ENCODE measurements at regions not wholly inside any gene's neighbourhood (a gene's known extent, or its start where the extent isn't known, plus 50 kb on each side); places are given as distances from the start of the nearest gene placed in this dataset.

DNA sequence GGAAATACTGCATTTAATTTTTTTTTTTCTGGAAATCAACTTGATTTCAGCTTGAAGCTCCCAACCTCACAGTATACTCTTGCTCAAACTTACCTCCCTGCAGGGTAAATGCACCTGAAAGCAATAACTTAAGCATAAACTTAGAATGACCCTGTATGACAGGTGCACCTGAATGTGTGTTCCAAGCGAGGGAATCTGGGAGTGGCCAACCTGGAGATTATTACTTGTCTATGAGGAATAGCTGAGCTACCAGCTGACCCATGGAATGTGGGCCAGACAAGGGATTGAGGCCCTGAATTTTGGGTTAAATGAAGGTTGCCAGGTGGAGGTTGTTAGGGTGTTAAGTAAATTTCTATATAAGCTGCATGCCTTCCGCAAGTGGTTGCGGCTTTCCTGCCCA lies 140.6 kb downstream of the OSTF1 start:
- Histone ChIP-seq H3K9me3 (ENCODE audit: low read depth, low read length) (no peaks in the 10 kb centered on the region), H3K9ac (ENCODE audit: insufficient read length) (no peak overlapping the region), H3K27ac (no peak overlapping the region), H3K36me3 (ENCODE audit: insufficient read depth, low read length) (no peaks in the 10 kb centered on the region), H3K4me3 (no peak overlapping the region)
- DNase-seq (ENCODE audit: low read depth, low spot score), result no peak
- no peak for TF ChIP-seq EZH2 (IDR thresholded peaks at IDR 0.05)
- no peak for TF ChIP-seq POLR2AphosphoS5 (IDR thresholded peaks at IDR 0.05; ENCODE audit: borderline replicate concordance, low read depth, low read length)
- no peak for TF ChIP-seq FOXP2 (optimal IDR thresholded peaks at IDR 0.05; ENCODE audit: control extremely low read depth, extremely low read length, insufficient read depth)

DNA sequence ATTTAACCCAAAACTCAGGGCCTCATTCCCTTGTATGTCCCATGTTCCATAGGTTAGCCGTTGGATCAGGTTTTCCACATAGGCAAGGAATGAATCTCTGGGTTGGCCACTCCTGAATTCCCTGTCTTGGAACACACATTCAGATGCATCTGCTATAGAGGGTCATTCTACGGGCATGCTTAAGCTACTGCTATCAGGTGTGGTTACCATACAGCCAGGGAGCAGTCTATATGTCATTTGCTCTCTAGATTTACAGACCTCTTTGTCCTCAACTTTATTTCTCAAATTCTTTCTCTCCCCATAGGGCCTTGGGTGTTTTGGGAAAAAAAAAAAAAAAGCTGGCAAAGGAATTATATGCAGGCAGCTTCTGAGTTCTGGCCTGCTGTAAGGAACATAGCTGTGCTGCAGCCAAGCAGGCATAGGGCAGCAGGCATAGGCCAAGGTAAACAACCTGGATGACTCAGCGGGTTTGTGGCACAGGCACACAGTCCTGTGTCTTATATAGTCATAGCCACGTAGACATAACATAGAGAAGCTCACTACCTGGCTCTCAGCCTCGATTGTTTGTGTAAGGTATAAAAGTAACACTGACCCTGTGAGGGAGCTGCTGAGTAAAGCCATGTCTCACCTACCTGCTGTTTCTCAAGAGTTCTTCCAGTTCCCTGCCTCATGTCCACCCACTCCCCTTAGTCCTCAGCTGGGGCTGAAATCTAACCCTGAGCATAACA lies 141.5 kb downstream of the OSTF1 start:
- Histone ChIP-seq H3K9ac (ENCODE audit: insufficient read length) (no peak overlapping the region), H3K27ac (no peak overlapping the region), H3K9me3 (ENCODE audit: low read depth, low read length) (no peaks in the 10 kb centered on the region), H3K36me3 (ENCODE audit: insufficient read depth, low read length) (no peaks in the 10 kb centered on the region), H3K4me3 (no peak overlapping the region)
- DNase-seq (ENCODE audit: low read depth, low spot score), result no peak
- TF ChIP-seq EZH2 (IDR thresholded peaks at IDR 0.05) (no peak), POLR2AphosphoS5 (IDR thresholded peaks at IDR 0.05; ENCODE audit: borderline replicate concordance, low read depth, low read length) (no peak), FOXP2 (optimal IDR thresholded peaks at IDR 0.05; ENCODE audit: control extremely low read depth, extremely low read length, insufficient read depth) (no peak)

GRCh38 chr9:75230469-75230868 lies 142.2 kb downstream of the OSTF1 start:
- Histone ChIP-seq H3K9ac (ENCODE audit: insufficient read length) (no peak overlapping the region), H3K4me3 (no peak overlapping the region), H3K27ac (no peak overlapping the region), H3K9me3 (ENCODE audit: low read depth, low read length) (no peaks in the 10 kb centered on the region), H3K36me3 (ENCODE audit: insufficient read depth, low read length) (no peaks in the 10 kb centered on the region)
- DNase-seq (ENCODE audit: low read depth, low spot score), result no peak
- TF ChIP-seq FOXP2 (optimal IDR thresholded peaks at IDR 0.05; ENCODE audit: control extremely low read depth, extremely low read length, insufficient read depth) (no peak), POLR2AphosphoS5 (IDR thresholded peaks at IDR 0.05; ENCODE audit: borderline replicate concordance, low read depth, low read length) (no peak), EZH2 (IDR thresholded peaks at IDR 0.05) (no peak)

GRCh38 chr9:75231167-75231566 lies 142.9 kb downstream of the OSTF1 start:
- no peak overlapping the region for H3K9ac ChIP-seq (ENCODE audit: insufficient read length)
- H3K4me3 ChIP-seq, result no peak overlapping the region
- no peak for TF ChIP-seq EZH2 (IDR thresholded peaks at IDR 0.05)
- TF ChIP-seq FOXP2 (optimal IDR thresholded peaks at IDR 0.05; ENCODE audit: control extremely low read depth, extremely low read length, insufficient read depth), result no peak
- no peak for TF ChIP-seq POLR2AphosphoS5 (IDR thresholded peaks at IDR 0.05; ENCODE audit: borderline replicate concordance, low read depth, low read length)
- H3K36me3 ChIP-seq (ENCODE audit: insufficient read depth, low read length), result no peaks in the 10 kb centered on the region
- H3K27ac ChIP-seq, result no peak overlapping the region
- DNase-seq (ENCODE audit: low read depth, low spot score), result no peak
- no peaks in the 10 kb centered on the region for H3K9me3 ChIP-seq (ENCODE audit: low read depth, low read length)

DNA sequence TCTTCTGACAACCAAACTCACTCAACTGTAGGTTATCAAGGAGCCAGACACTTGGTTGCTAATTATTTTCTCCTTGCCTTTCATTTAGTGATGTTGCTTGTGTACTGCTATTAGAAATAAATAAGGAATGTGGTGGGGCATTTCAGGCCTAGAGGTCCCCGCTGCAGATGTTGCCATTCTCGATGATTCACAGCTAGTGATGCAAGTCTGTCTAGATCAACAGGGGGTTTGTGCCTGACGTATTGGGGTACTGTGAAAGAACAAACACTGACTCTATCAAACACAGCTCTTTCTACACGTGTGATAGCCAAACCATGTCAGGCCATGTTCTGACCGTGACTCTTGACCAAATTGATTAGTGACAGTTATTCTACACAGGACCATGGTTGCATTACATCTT lies 144.7 kb downstream of the OSTF1 start:
- no peak overlapping the region for H3K4me3 ChIP-seq
- no peak for DNase-seq (ENCODE audit: low read depth, low spot score)
- H3K27ac ChIP-seq, result no peak overlapping the region
- TF ChIP-seq POLR2AphosphoS5 (IDR thresholded peaks at IDR 0.05; ENCODE audit: borderline replicate concordance, low read depth, low read length), result no peak
- TF ChIP-seq FOXP2 (optimal IDR thresholded peaks at IDR 0.05; ENCODE audit: control extremely low read depth, extremely low read length, insufficient read depth), result no peak
- no peak for TF ChIP-seq EZH2 (IDR thresholded peaks at IDR 0.05)
- H3K9me3 ChIP-seq (ENCODE audit: low read depth, low read length), result no peaks in the 10 kb centered on the region
- H3K9ac ChIP-seq (ENCODE audit: insufficient read length), result no peak overlapping the region
- no peaks in the 10 kb centered on the region for H3K36me3 ChIP-seq (ENCODE audit: insufficient read depth, low read length)

GRCh38 chr9:75235632-75236031 lies 147.3 kb downstream of the OSTF1 start:
- no peaks in the 10 kb centered on the region for H3K36me3 ChIP-seq (ENCODE audit: insufficient read depth, low read length)
- H3K9me3 ChIP-seq (ENCODE audit: low read depth, low read length), result no peaks in the 10 kb centered on the region
- H3K27ac ChIP-seq, result no peak overlapping the region
- no peak for DNase-seq (ENCODE audit: low read depth, low spot score)
- TF ChIP-seq EZH2 (IDR thresholded peaks at IDR 0.05), result no peak
- TF ChIP-seq POLR2AphosphoS5 (IDR thresholded peaks at IDR 0.05; ENCODE audit: borderline replicate concordance, low read depth, low read length), result no peak
- no peak for TF ChIP-seq FOXP2 (optimal IDR thresholded peaks at IDR 0.05; ENCODE audit: control extremely low read depth, extremely low read length, insufficient read depth)
- no peak overlapping the region for H3K9ac ChIP-seq (ENCODE audit: insufficient read length)
- H3K4me3 ChIP-seq, result no peak overlapping the region

DNA sequence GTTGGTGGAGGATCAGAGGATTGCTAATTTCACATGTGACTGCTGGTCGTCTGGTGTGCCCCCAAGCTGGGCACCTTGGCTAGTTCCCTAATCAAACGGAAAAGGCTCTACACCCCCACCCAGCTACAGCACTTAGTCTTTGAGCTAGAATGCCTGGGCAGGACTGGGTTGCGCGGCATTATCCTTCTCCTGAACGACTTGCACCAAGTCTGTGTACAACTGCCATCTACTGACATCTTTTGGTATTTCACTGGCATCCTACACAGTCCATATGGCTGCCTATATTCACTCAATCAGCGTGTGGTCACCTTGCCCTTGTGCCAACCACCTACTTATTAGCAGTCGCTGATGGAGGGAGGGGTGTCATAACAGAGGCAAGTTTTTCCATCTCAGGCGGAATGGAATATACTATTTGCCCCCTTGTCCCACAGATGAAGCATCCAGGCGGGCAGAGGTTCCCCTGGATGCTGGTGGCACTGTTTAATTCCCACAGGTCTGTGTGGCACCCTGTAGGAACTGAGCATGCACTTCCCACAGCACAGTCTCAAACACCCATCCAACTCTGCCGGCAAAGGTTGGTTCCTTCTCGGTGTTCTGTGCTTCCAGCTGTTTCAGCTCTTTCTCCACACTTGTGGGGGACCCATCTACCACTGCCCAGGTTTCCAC lies 150.1 kb downstream of the OSTF1 start:
- H3K4me3 ChIP-seq, result no peak overlapping the region
- no peak overlapping the region for H3K9ac ChIP-seq (ENCODE audit: insufficient read length)
- H3K27ac ChIP-seq, result no peak overlapping the region
- peak; percentile 42 for DNase-seq (ENCODE audit: low read depth, low spot score)
- H3K36me3 ChIP-seq (ENCODE audit: insufficient read depth, low read length), result no peaks in the 10 kb centered on the region
- H3K9me3 ChIP-seq (ENCODE audit: low read depth, low read length), result no peaks in the 10 kb centered on the region
- TF ChIP-seq POLR2AphosphoS5 (IDR thresholded peaks at IDR 0.05; ENCODE audit: borderline replicate concordance, low read depth, low read length) (no peak), EZH2 (IDR thresholded peaks at IDR 0.05) (no peak), FOXP2 (optimal IDR thresholded peaks at IDR 0.05; ENCODE audit: control extremely low read depth, extremely low read length, insufficient read depth) (no peak)

- H3K9ac ChIP-seq (ENCODE audit: insufficient read length), result no peak overlapping the region
- no peaks in the 10 kb centered on the region for H3K36me3 ChIP-seq (ENCODE audit: insufficient read depth, low read length)
- no peak for DNase-seq (ENCODE audit: low read depth, low spot score)
- no peaks in the 10 kb centered on the region for H3K9me3 ChIP-seq (ENCODE audit: low read depth, low read length)
- TF ChIP-seq EZH2 (IDR thresholded peaks at IDR 0.05) (no peak), FOXP2 (optimal IDR thresholded peaks at IDR 0.05; ENCODE audit: control extremely low read depth, extremely low read length, insufficient read depth) (no peak), POLR2AphosphoS5 (IDR thresholded peaks at IDR 0.05; ENCODE audit: borderline replicate concordance, low read depth, low read length) (no peak)
- H3K4me3 ChIP-seq, result no peak overlapping the region
- H3K27ac ChIP-seq, result no peak overlapping the region
These were observed 150.9 kb downstream of the OSTF1 start for GRCh38 chr9:75239176-75239575.
